HG03103 (cell line): ENCODE measurements at regions not wholly inside any gene's neighbourhood (a gene's known extent, or its start where the extent isn't known, plus 50 kb on each side); places are given as distances from the start of the nearest gene placed in this dataset.
A peak's percentile ranks its signal among the peaks of the same experiment; 100 is the strongest.
"Not testable (repeated sequence)": the region's sequence is repeated elsewhere in the genome, so short reads cannot be mapped to it uniquely, and the experiment has no call there.

Experiments
- ATAC-seq: cut with Tn5 transposase; IDR thresholded peaks from one replicate; pipeline ENCODE4 v1.9.1; 2021; ENCODE audit warnings: low read depth; ENCODE audit not compliant: unreplicated experiment

GRCh38 chr5:101534491-101535110 lies 631.5 kb upstream of the ST8SIA4 start:
- ATAC-seq: no peak

GRCh38 chr5:101532430-101532829 lies 629.3 kb upstream of the ST8SIA4 start:
- ATAC-seq: no peak

GRCh38 chr5:101531026-101531425 lies 627.9 kb upstream of the ST8SIA4 start:
- no peak for ATAC-seq

GRCh38 chr5:101529094-101529493 lies 626.0 kb upstream of the ST8SIA4 start:
- ATAC-seq: not testable (repeated sequence)

- ATAC-seq: no peak
Measured at GRCh38 chr5:101520417-101520816, 617.3 kb upstream of the ST8SIA4 start.

GRCh38 chr5:101517795-101518194 lies 614.7 kb upstream of the ST8SIA4 start:
- no peak for ATAC-seq

- ATAC-seq: no peak
Measured at GRCh38 chr5:101515721-101516120, 612.6 kb upstream of the ST8SIA4 start.

- ATAC-seq: no peak
Measured at GRCh38 chr5:101505891-101506570, 602.9 kb upstream of the ST8SIA4 start.

- ATAC-seq: no peak
Measured at GRCh38 chr5:101482931-101483330, 579.8 kb upstream of the ST8SIA4 start.

- peak; percentile 56 for ATAC-seq
Measured at GRCh38 chr5:101473483-101473882, 570.4 kb upstream of the ST8SIA4 start.

GRCh38 chr5:101461455-101461854 lies 558.4 kb upstream of the ST8SIA4 start:
- no peak for ATAC-seq

- ATAC-seq: no peak
Measured at GRCh38 chr5:101458587-101458986, 555.5 kb upstream of the ST8SIA4 start.

GRCh38 chr5:101455851-101456250 lies 552.8 kb upstream of the ST8SIA4 start:
- ATAC-seq: no peak

- ATAC-seq: no peak
Measured at GRCh38 chr5:101455048-101455447, 552.0 kb upstream of the ST8SIA4 start.

- not testable (repeated sequence) for ATAC-seq
Measured at GRCh38 chr5:101442281-101442680, 539.2 kb upstream of the ST8SIA4 start.

GRCh38 chr5:101440173-101440572 lies 537.1 kb upstream of the ST8SIA4 start:
- ATAC-seq: no peak

- ATAC-seq: no peak
Measured at GRCh38 chr5:101437351-101437750, 534.3 kb upstream of the ST8SIA4 start.

- no peak for ATAC-seq
Measured at GRCh38 chr5:101435768-101436167, 532.7 kb upstream of the ST8SIA4 start.

GRCh38 chr5:101431201-101431600 lies 528.1 kb upstream of the ST8SIA4 start:
- ATAC-seq: no peak

GRCh38 chr5:101430551-101430950 lies 527.5 kb upstream of the ST8SIA4 start:
- no peak for ATAC-seq

GRCh38 chr5:101429241-101429640 lies 526.2 kb upstream of the ST8SIA4 start:
- no peak for ATAC-seq

- no peak for ATAC-seq
Measured at GRCh38 chr5:101425339-101425859, 522.3 kb upstream of the ST8SIA4 start.
